ENCODE measurements at regions not wholly inside any gene's neighbourhood (a gene's known extent, or its start where the extent isn't known, plus 50 kb on each side); places are given as distances from the start of the nearest gene placed in this dataset.

GRCh38 chr11:71349627-71350026 is 97.2 kb upstream of the SHANK2 start:
- no peaks in the 10 kb centered on the region for H3K4me1 ChIP-seq (ENCODE audit: insufficient read depth)
- no peaks in the 10 kb centered on the region for H3K79me2 ChIP-seq (replicated peaks; ENCODE audit: insufficient read depth)
- no peak for ATAC-seq
- Mint-ChIP-seq H3K36me3 (ENCODE audit: low read depth) (no peaks in the 10 kb centered on the region; the same call in 2 of the 3 replicates), H3K27ac (no peak overlapping the region), H3K4me3 (no peak overlapping the region), H3K27me3 (ENCODE audit: insufficient read depth, low read depth, poor library complexity) (peaks cover 8% of the 10 kb centered on the region), H3K4me1 (no peaks in the 10 kb centered on the region), H3K9me3 (peaks cover 4% of the 10 kb centered on the region)
- no peaks in the 10 kb centered on the region for H3F3A ChIP-seq (replicated peaks; ENCODE audit: low read depth)
- no peak overlapping the region for H2AFZ ChIP-seq
- DNase-seq (ENCODE audit: low spot score) = no peak
- 0 out of 2 replicates have a peak, but pooled peaks cover 8% of the 10 kb centered on the region for H3K9me2 ChIP-seq (ENCODE audit: insufficient read depth)
- H3K4me3 ChIP-seq = no peak overlapping the region
- no peak overlapping the region for H3K27ac ChIP-seq (ENCODE audit: low read depth)
- no peak overlapping the region for H3K4me2 ChIP-seq
- TF ChIP-seq EZH2 (IDR thresholded peaks at IDR 0.05; ENCODE audit: low read depth, unreplicated experiment) = no peak
- TF ChIP-seq ZNF462 (CRISPR knock-in tag; IDR thresholded peaks at IDR 0.05) = no peak
- no peak for TF ChIP-seq ZNF114 (CRISPR knock-in tag; IDR thresholded peaks at IDR 0.05)
- no peak for TF ChIP-seq CREB1 (CRISPR knock-in tag; IDR thresholded peaks at IDR 0.05; ENCODE audit: low read depth)
- no peak for TF ChIP-seq REST (IDR thresholded peaks at IDR 0.05; ENCODE audit: unreplicated experiment)
- no peak for TF ChIP-seq STAT1 (IDR thresholded peaks at IDR 0.05; ENCODE audit: unreplicated experiment)
- no peak for TF ChIP-seq EZH2phosphoT487 (IDR thresholded peaks at IDR 0.05; ENCODE audit: unreplicated experiment)
- TF ChIP-seq NANOG (IDR thresholded peaks at IDR 0.05; ENCODE audit: borderline replicate concordance) = no peak
- no peak for TF ChIP-seq ETS1 (IDR thresholded peaks at IDR 0.05)
- no peak for TF ChIP-seq CTCF (conservative IDR thresholded peaks at IDR 0.05; ENCODE audit: low read depth in 2 of 2)
- no peak for TF ChIP-seq POLR2AphosphoS5 (IDR thresholded peaks at IDR 0.05; ENCODE audit: low read depth)
- no peak for TF ChIP-seq JUNB (IDR thresholded peaks at IDR 0.05; ENCODE audit: unreplicated experiment)
- H3K27me3 ChIP-seq (ENCODE audit: insufficient read depth) = no peaks in the 10 kb centered on the region
- H4K20me1 ChIP-seq (replicated peaks; ENCODE audit: insufficient read depth) = no peaks in the 10 kb centered on the region
- no peaks in the 10 kb centered on the region for H3K36me3 ChIP-seq (ENCODE audit: insufficient read depth)

All from GM23338 (cell line).